Cardiac muscle cell (in vitro differentiated cells and primary cell): ENCODE measurements at regions not wholly inside any gene's neighbourhood (a gene's known extent, or its start where the extent isn't known, plus 50 kb on each side); places are given as distances from the start of the nearest gene placed in this dataset.

Experiments
- DNase-seq, 2 donors: peaks; one replicate each; pipeline versions ENCODE4 v3.0.0 to v3.0.0-alpha.2; 2010 to 2017; ENCODE audit warnings: low read depth in 1 of 2, low spot score in 1 of 2
- H3K27ac ChIP-seq: fragments of 200-600 bp; sonication (generic); 2 replicates; pipeline ENCODE4 v1.5.1; 2016
- H3K27me3 ChIP-seq: fragments of 200-600 bp; sonication (generic); 2 replicates; pipeline ENCODE4 v1.6.0; 2016; ENCODE audit warnings: control low read depth
- H3K36me3 ChIP-seq: fragments of 200-600 bp; sonication (generic); 2 replicates; pipeline ENCODE4 v1.5.1; 2016; ENCODE audit warnings: control low read depth
- H3K4me1 ChIP-seq: fragments of 200-600 bp; sonication (generic); 2 replicates; pipeline ENCODE4 v1.8.1; 2017; ENCODE audit warnings: low read depth, mild to moderate bottlenecking, mixed run types
- H3K4me3 ChIP-seq: fragments of 200-600 bp; sonication (generic); 2 replicates; pipeline ENCODE4 v1.5.1; 2016; ENCODE audit warnings: mild to moderate bottlenecking
- H3K9me3 ChIP-seq: fragments of 200-600 bp; sonication (generic); 2 replicates; pipeline ENCODE4 v1.5.1; 2017; ENCODE audit warnings: low read depth, mild to moderate bottlenecking, control low read depth
- CTCF ChIP-seq: IDR thresholded peaks from 2 replicates; pipeline ENCODE4 v1.5.1; 2012; ENCODE audit warnings: low read depth, mild to moderate bottlenecking, low read length

GRCh38 chr9:2363781-2364180 lies 257.8 kb upstream of the VLDLR start:
- Histone ChIP-seq H3K4me1 (peaks cover 13% of the 10 kb centered on the region), H3K4me3 (no peak overlapping the region), H3K9me3 (no peaks in the 10 kb centered on the region), H3K36me3 (no peaks in the 10 kb centered on the region), H3K27ac (no peak overlapping the region), H3K27me3 (no peaks in the 10 kb centered on the region)
- DNase-seq: no peak
- no peak for TF ChIP-seq CTCF

- H3K36me3 ChIP-seq: no peaks in the 10 kb centered on the region
- H3K27ac ChIP-seq: no peak overlapping the region
- no peak for DNase-seq
- H3K4me1 ChIP-seq: no peaks in the 10 kb centered on the region
- TF ChIP-seq CTCF: peak; percentile 11
- H3K27me3 ChIP-seq: no peaks in the 10 kb centered on the region
- no peak overlapping the region for H3K4me3 ChIP-seq
- no peaks in the 10 kb centered on the region for H3K9me3 ChIP-seq
Measured at GRCh38 chr9:2367970-2368369, 253.6 kb upstream of the VLDLR start.

- no peak for DNase-seq
- Histone ChIP-seq H3K27ac (no peak overlapping the region), H3K9me3 (no peaks in the 10 kb centered on the region), H3K36me3 (no peaks in the 10 kb centered on the region), H3K4me3 (no peak overlapping the region), H3K27me3 (no peaks in the 10 kb centered on the region), H3K4me1 (no peaks in the 10 kb centered on the region)
- no peak for TF ChIP-seq CTCF
Measured at GRCh38 chr9:2373648-2374047, 247.9 kb upstream of the VLDLR start.

GRCh38 chr9:2375114-2375513 lies 246.5 kb upstream of the VLDLR start:
- DNase-seq: no peak
- H3K4me1 ChIP-seq: no peaks in the 10 kb centered on the region
- H3K27me3 ChIP-seq: no peaks in the 10 kb centered on the region
- H3K36me3 ChIP-seq: no peaks in the 10 kb centered on the region
- TF ChIP-seq CTCF: no peak
- no peak overlapping the region for H3K4me3 ChIP-seq
- no peak overlapping the region for H3K27ac ChIP-seq
- H3K9me3 ChIP-seq: no peaks in the 10 kb centered on the region

GRCh38 chr9:2377117-2377516 lies 244.5 kb upstream of the VLDLR start:
- H3K4me3 ChIP-seq: no peak overlapping the region
- H3K27ac ChIP-seq: no peak overlapping the region
- H3K36me3 ChIP-seq: no peaks in the 10 kb centered on the region
- no peak for DNase-seq
- no peaks in the 10 kb centered on the region for H3K27me3 ChIP-seq
- H3K4me1 ChIP-seq: no peaks in the 10 kb centered on the region
- no peaks in the 10 kb centered on the region for H3K9me3 ChIP-seq
- no peak for TF ChIP-seq CTCF

GRCh38 chr9:2377834-2378233 lies 243.8 kb upstream of the VLDLR start:
- Histone ChIP-seq H3K27ac (no peak overlapping the region), H3K9me3 (no peaks in the 10 kb centered on the region), H3K4me3 (no peak overlapping the region), H3K4me1 (no peaks in the 10 kb centered on the region), H3K36me3 (no peaks in the 10 kb centered on the region), H3K27me3 (no peaks in the 10 kb centered on the region)
- no peak for DNase-seq
- TF ChIP-seq CTCF: no peak
